ENCODE measurements at regions not wholly inside any gene's neighbourhood (a gene's known extent, or its start where the extent isn't known, plus 50 kb on each side); places are given as distances from the start of the nearest gene placed in this dataset.

DNA sequence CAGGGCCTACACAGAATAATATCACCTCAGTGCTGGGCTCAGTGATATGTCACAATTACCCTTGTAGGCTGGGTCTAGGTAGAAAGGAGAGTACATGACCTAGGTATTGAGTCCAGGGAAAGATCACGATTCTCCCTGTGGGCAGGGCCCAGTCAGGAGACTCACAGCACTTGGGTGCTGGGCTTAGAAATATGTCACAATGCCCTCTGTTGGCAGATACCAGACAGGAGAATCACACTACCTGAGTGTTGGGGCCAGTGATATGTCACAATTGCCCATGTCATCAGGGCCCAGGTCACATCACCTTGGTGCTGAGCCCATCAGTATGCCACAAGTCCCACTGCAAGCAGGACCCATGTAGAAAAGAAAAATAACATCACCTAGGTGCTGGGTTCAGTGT is 2105.5 kb downstream of the TP53TG3F start:
- no peaks in the 10 kb centered on the region for H3K9me3 ChIP-seq (replicated peaks; ENCODE audit: control insufficient read depth, insufficient read depth, low read depth, low read length)
- in situ Hi-C loops (cut with MboI), result no loop called here
- no peak for TF ChIP-seq ZNF212 (CRISPR knock-in tag; IDR thresholded peaks at IDR 0.05)
- no peak for TF ChIP-seq HDAC3 (IDR thresholded peaks at IDR 0.05; ENCODE audit: borderline replicate concordance, partially characterized antibody)
- TF ChIP-seq HDAC6 (IDR thresholded peaks at IDR 0.05; ENCODE audit: low read depth, low read length), result no peak
- TF ChIP-seq DACH1 (IDR thresholded peaks at IDR 0.05; ENCODE audit: partially characterized antibody), result no peak
- no peak for TF ChIP-seq TRIM25 (IDR thresholded peaks at IDR 0.05; ENCODE audit: borderline replicate concordance)
- no peak for TF ChIP-seq SRSF1 (IDR thresholded peaks at IDR 0.05; ENCODE audit: low read depth, low read length)
- TF ChIP-seq RBM17 (IDR thresholded peaks at IDR 0.05; ENCODE audit: borderline replicate concordance, low read depth, low read length), result no peak
- TF ChIP-seq BHLHE40 (IDR thresholded peaks at IDR 0.05; ENCODE audit: low read length), result no peak
- TF ChIP-seq, protein P1, sequence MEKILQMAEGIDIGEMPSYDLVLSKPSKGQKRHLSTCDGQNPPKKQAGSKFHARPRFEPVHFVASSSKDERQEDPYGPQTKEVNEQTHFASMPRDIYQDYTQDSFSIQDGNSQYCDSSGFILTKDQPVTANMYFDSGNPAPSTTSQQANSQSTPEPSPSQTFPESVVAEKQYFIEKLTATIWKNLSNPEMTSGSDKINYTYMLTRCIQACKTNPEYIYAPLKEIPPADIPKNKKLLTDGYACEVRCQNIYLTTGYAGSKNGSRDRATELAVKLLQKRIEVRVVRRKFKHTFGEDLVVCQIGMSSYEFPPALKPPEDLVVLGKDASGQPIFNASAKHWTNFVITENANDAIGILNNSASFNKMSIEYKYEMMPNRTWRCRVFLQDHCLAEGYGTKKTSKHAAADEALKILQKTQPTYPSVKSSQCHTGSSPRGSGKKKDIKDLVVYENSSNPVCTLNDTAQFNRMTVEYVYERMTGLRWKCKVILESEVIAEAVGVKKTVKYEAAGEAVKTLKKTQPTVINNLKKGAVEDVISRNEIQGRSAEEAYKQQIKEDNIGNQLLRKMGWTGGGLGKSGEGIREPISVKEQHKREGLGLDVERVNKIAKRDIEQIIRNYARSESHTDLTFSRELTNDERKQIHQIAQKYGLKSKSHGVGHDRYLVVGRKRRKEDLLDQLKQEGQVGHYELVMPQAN (IDR thresholded peaks at IDR 0.05; ENCODE audit: borderline replicate concordance), result no peak
- TF ChIP-seq PML (IDR thresholded peaks at IDR 0.05; ENCODE audit: low read length), result no peak
- TF ChIP-seq ETV1 (tag; conservative IDR thresholded peaks at IDR 0.05; ENCODE audit: low read depth), result no peak
- TF ChIP-seq BCLAF1 (IDR thresholded peaks at IDR 0.05; ENCODE audit: borderline replicate concordance in 1 of 2, control insufficient read depth in 1 of 2, low read depth in 2 of 2, low read length in 1 of 2), result no peak
- no peak for TF ChIP-seq ZNF584 (CRISPR knock-in tag; IDR thresholded peaks at IDR 0.05; ENCODE audit: low read depth)
- no peak for TF ChIP-seq CEBPG (CRISPR knock-in tag; IDR thresholded peaks at IDR 0.05)
- TF ChIP-seq CEBPG (tag; conservative IDR thresholded peaks at IDR 0.05 in 1 of 2, IDR thresholded peaks at IDR 0.05 in 1 of 2), result no peak
- TF ChIP-seq GATAD2B (IDR thresholded peaks at IDR 0.05; ENCODE audit: borderline replicate concordance), result no peak
- TF ChIP-seq C11orf30 (IDR thresholded peaks at IDR 0.05; ENCODE audit: low read depth), result no peak
- TF ChIP-seq TAF1 (IDR thresholded peaks at IDR 0.05; ENCODE audit: control insufficient read depth, extremely low read depth, insufficient read depth, low read length, severe bottlenecking), result no peak

More for the DNA sequence above, 2105.5 kb downstream of the TP53TG3F start:
- FAIRE-seq, result no peak
- no peak for ATAC-seq
- Histone ChIP-seq H4K20me1 (replicated peaks; ENCODE audit: control insufficient read depth, insufficient read depth, low read length) (no peaks in the 10 kb centered on the region), H3K36me3 (ENCODE audit: control insufficient read depth, insufficient read depth, low read length) (no peaks in the 10 kb centered on the region), H3K4me2 (ENCODE audit: insufficient read depth, low read length) (no peak overlapping the region), H3K27me3 (ENCODE audit: control insufficient read depth in 2 of 2, insufficient read depth in 2 of 2, low read length in 2 of 2) (no peaks in the 10 kb centered on the region), H3K9ac (ENCODE audit: insufficient read depth in 1 of 2, low read depth in 2 of 2, low read length in 2 of 2) (no peak overlapping the region), H3K79me2 (ENCODE audit: control insufficient read depth, insufficient read depth, low read length) (no peaks in the 10 kb centered on the region), H3K4me3 (no peak overlapping the region), H3K4me1 (replicated peaks in 1 of 2; ENCODE audit: control insufficient read depth in 2 of 2, insufficient read depth in 2 of 2, low read length in 2 of 2) (no peaks in the 10 kb centered on the region), H3K27ac (ENCODE audit: extremely low read depth, low read depth, low read length) (no peak overlapping the region), H2AFZ (ENCODE audit: low read depth, low read length) (no peak overlapping the region), H3K9me1 (ENCODE audit: control insufficient read depth, insufficient read depth, low read length) (no peaks in the 10 kb centered on the region)
- no TSS peak for BruUV-seq (replicated peaks)
- ChIA-PET CTCF (ENCODE audit: low intra/inter-chr PET ratio) (no interaction called here), POLR2A (no interaction called here)
- intact Hi-C loops (cut with micrococcal nuclease), result no loop called here
- DNase-seq (ENCODE audit: extremely low read depth in 1 of 4, low spot score in 3 of 4), result no peak
- WGBS (ENCODE audit: insufficient coverage, low coverage, missing lambda C conversion rate), result 0% methylated on average over 1 of the region's 1 CpG

Measured in K562 (cell line).